GM06990 (cell line): ENCODE measurements at regions not wholly inside any gene's neighbourhood (a gene's known extent, or its start where the extent isn't known, plus 50 kb on each side); places are given as distances from the start of the nearest gene placed in this dataset.

Source experiments
- DNase-seq: peaks from one replicate; pipeline ENCODE4 v3.0.0-alpha.2; 2011; ENCODE audit not compliant: insufficient read length; ENCODE audit errors: extremely low read depth
- H3K27me3 ChIP-seq: replicated peaks from 2 replicates; pipeline ENCODE4 v1.6.0; 2011; ENCODE audit warnings: low read length; ENCODE audit not compliant: control insufficient read depth, insufficient read depth
- H3K36me3 ChIP-seq: 2 replicates; pipeline ENCODE4 v1.5.1; 2011; ENCODE audit warnings: low read length; ENCODE audit not compliant: control insufficient read depth, insufficient read depth
- H3K4me3 ChIP-seq: replicated peaks from 2 replicates; pipeline ENCODE4 v1.5.1; 2011; ENCODE audit warnings: low read depth, mild to moderate bottlenecking, control low read depth, low read length
- TF ChIP-seq, protein P1 (sequence below): IDR thresholded peaks from 2 replicates; pipeline ENCODE4 v1.5.1; 2011; ENCODE audit warnings: low read length, control low read depth, mild to moderate bottlenecking, inconsistent platforms; ENCODE audit not compliant: insufficient read depth, poor library complexity, severe bottlenecking

DNA sequence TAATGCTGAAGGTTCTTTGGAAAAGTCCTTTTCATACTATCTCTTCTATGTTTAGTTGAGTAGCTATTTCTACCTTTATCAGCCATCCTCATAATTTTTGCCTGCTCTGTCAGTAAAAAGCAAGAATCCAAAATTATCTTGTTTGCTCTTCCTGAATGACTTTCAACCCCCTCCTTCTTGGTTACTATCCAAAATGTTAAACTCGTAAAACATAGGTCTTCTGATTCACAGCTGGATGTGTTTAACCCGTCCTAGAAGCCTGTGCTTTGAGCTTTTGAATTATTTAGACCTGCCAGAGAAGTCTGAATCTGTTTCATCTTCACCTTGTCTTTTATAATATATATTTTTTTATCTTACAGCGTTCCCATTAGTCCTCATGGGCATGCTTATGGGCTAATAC, 136.4 kb upstream of the MDFIC start:
- TF ChIP-seq, protein P1, sequence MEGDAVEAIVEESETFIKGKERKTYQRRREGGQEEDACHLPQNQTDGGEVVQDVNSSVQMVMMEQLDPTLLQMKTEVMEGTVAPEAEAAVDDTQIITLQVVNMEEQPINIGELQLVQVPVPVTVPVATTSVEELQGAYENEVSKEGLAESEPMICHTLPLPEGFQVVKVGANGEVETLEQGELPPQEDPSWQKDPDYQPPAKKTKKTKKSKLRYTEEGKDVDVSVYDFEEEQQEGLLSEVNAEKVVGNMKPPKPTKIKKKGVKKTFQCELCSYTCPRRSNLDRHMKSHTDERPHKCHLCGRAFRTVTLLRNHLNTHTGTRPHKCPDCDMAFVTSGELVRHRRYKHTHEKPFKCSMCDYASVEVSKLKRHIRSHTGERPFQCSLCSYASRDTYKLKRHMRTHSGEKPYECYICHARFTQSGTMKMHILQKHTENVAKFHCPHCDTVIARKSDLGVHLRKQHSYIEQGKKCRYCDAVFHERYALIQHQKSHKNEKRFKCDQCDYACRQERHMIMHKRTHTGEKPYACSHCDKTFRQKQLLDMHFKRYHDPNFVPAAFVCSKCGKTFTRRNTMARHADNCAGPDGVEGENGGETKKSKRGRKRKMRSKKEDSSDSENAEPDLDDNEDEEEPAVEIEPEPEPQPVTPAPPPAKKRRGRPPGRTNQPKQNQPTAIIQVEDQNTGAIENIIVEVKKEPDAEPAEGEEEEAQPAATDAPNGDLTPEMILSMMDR, result no peak
- DNase-seq, result no peak

DNA sequence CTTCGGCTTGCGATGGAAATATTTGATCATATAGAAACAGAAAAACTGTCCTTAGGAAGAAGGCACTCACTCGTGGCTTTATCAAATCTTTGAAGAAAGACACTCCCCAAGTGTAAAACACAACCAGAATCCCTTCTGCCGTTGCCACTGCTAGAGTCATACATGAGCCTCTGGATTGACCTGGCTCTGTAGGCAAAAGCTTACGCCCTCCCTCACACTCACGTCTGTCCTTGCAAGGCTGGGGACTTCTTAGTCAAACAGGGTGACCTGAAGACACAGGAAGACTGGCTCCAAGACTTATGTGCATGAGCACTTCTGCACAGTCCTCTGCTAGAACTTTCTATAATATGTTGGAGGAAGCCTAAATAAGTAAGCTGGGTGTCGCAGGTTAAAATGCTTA, 135.4 kb upstream of the MDFIC start:
- no peak for DNase-seq
- Histone ChIP-seq H3K4me3 (no peak overlapping the region), H3K36me3 (no peaks in the 10 kb centered on the region), H3K27me3 (no peaks in the 10 kb centered on the region)
- TF ChIP-seq, protein P1, result no peak

More for the DNA sequence above, 136.4 kb upstream of the MDFIC start:
- Histone ChIP-seq H3K36me3 (no peaks in the 10 kb centered on the region), H3K4me3 (no peak overlapping the region), H3K27me3 (no peaks in the 10 kb centered on the region)

DNA sequence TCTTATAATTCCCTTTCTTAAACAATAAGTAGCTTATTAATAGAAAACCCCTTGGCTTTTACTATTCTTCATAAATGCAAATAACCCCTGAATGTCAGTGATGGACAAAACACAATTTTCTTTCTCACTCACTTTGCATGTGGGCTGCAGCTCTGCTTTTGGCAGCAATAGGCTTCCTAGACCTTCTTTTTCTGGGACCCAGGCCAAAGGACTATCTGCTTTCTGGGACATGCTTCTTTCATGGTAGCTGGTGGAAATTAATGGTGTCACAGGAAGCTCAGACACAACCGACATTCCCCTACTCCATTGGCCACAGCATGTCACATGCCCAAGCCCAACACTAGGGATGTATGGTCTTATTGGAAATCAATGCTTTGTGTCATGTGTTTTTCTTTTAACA, 134.3 kb upstream of the MDFIC start:
- Histone ChIP-seq H3K27me3 (no peaks in the 10 kb centered on the region), H3K36me3 (no peaks in the 10 kb centered on the region), H3K4me3 (no peak overlapping the region)
- TF ChIP-seq, protein P1, result no peak
- no peak for DNase-seq

DNA sequence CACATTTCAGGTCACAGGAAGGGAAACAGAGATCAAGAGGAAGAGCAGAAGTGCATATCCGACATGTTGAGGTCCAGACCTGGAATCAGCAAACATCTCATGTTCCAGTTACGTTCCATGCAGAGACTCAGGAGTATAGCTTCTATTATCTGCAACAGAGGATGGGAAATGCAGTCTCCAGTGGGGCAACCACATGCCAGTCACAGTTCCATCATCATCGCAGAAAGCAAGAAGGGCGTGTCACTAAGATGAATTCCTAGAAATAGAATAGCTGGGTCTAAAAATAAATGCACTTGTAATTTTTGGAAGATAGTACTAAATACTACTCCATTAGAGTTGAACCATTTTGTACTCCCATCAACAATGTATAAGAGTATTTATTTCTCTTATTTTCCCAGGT, 133.2 kb upstream of the MDFIC start:
- Histone ChIP-seq H3K36me3 (no peaks in the 10 kb centered on the region), H3K4me3 (no peak overlapping the region), H3K27me3 (no peaks in the 10 kb centered on the region)
- TF ChIP-seq, protein P1, result no peak
- no peak for DNase-seq

DNA sequence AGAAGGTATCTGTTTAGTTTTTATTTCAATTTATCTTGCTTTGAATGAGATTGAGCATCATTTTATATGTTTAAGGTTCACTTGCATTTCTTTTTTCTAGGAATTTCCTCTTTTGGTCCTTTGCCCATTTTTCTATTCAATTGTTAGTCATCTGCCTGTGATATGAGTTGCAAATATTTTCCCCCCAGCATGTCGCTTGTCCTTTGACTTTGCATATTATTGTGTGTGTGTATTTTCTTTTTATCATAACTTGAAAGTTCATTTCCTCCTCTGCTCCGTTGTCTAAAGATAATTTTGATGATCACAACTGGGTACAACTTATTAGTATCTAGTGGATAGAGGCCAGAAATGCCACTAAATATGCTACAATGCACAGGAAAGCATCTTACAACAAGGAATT, 132.7 kb upstream of the MDFIC start:
- TF ChIP-seq, protein P1, result no peak
- H3K27me3 ChIP-seq, result no peaks in the 10 kb centered on the region
- DNase-seq, result no peak
- no peaks in the 10 kb centered on the region for H3K36me3 ChIP-seq
- no peak overlapping the region for H3K4me3 ChIP-seq

DNA sequence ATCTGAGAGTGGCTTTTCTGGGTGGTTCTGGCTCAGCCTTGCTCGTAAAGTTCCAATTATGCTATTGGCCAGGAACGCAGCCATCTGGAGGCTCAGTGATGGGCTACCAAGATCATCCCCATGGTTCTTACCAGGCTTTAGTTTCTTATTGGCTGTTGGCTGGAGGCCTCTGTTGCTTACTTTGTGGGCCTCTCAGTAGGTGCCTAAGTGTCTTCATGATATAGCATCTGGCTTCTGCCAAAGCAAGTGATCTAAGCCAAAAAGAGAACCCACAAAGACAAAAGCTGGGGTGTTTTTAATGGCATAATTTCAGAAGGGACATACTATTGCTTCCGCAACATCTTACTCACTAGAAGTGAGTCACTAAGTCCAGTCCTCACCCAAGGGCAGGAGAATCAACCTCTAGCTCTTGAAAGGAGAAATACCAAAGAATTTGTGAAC, 132.0 kb upstream of the MDFIC start:
- no peak for DNase-seq
- Histone ChIP-seq H3K36me3 (no peaks in the 10 kb centered on the region), H3K27me3 (no peaks in the 10 kb centered on the region), H3K4me3 (no peak overlapping the region)
- TF ChIP-seq, protein P1, result no peak
